ENCODE measurements at regions not wholly inside any gene's neighbourhood (a gene's known extent, or its start where the extent isn't known, plus 50 kb on each side); places are given as distances from the start of the nearest gene placed in this dataset.
"Not testable (repeated sequence)": the region's sequence is repeated elsewhere in the genome, so short reads cannot be mapped to it uniquely, and the experiment has no call there.

GRCh38 chr9:21598749-21599148 is 116.6 kb upstream of the IFNE start:
- DNase-seq (ENCODE audit: low spot score) = no peak

GRCh38 chr9:21605489-21605931 is 123.4 kb upstream of the IFNE start:
- DNase-seq (ENCODE audit: low spot score) = no peak

GRCh38 chr9:21607576-21607975 is 125.5 kb upstream of the IFNE start:
- no peak for DNase-seq (ENCODE audit: low spot score)

- no peak for DNase-seq (ENCODE audit: low spot score)
These were observed 126.1 kb upstream of the IFNE start for GRCh38 chr9:21608200-21608599.

- no peak for DNase-seq (ENCODE audit: low spot score)
These were observed 127.4 kb upstream of the IFNE start for GRCh38 chr9:21609506-21609905.

- no peak for DNase-seq (ENCODE audit: low spot score)
These were observed 129.8 kb upstream of the IFNE start for GRCh38 chr9:21611891-21612290.

- no peak for DNase-seq (ENCODE audit: low spot score)
These were observed 132.9 kb upstream of the IFNE start for GRCh38 chr9:21615018-21615417.

- DNase-seq (ENCODE audit: low spot score) = no peak
These were observed 133.3 kb upstream of the IFNE start for GRCh38 chr9:21615446-21615845.

- DNase-seq (ENCODE audit: low spot score) = no peak
These were observed 134.1 kb upstream of the IFNE start for GRCh38 chr9:21616082-21616778.

GRCh38 chr9:21624675-21625644 is 142.8 kb upstream of the IFNE start:
- DNase-seq (ENCODE audit: low spot score) = no peak

- no peak for DNase-seq (ENCODE audit: low spot score)
These were observed 144.4 kb upstream of the IFNE start for GRCh38 chr9:21626493-21626892.

GRCh38 chr9:21628954-21629353 is 146.8 kb upstream of the IFNE start:
- DNase-seq (ENCODE audit: low spot score) = not testable (repeated sequence)

GRCh38 chr9:21634951-21635350 is 152.8 kb upstream of the IFNE start:
- no peak for DNase-seq (ENCODE audit: low spot score)

GRCh38 chr9:21638104-21638503 is 156.0 kb upstream of the IFNE start:
- no peak for DNase-seq (ENCODE audit: low spot score)

- DNase-seq (ENCODE audit: low spot score) = no peak
These were observed 149.3 kb upstream of the MTAP start for GRCh38 chr9:21653091-21653490.

- no peak for DNase-seq (ENCODE audit: low spot score)
These were observed 148.8 kb upstream of the MTAP start for GRCh38 chr9:21653589-21653988.

GRCh38 chr9:21656776-21657674 is 145.4 kb upstream of the MTAP start:
- DNase-seq (ENCODE audit: low spot score) = no peak

GRCh38 chr9:21657966-21658667 is 144.3 kb upstream of the MTAP start:
- DNase-seq (ENCODE audit: low spot score) = no peak

GRCh38 chr9:21660976-21661375 is 141.5 kb upstream of the MTAP start:
- DNase-seq (ENCODE audit: low spot score) = no peak

- DNase-seq (ENCODE audit: low spot score) = no peak
These were observed 140.8 kb upstream of the MTAP start for GRCh38 chr9:21661626-21662025.

- DNase-seq (ENCODE audit: low spot score) = peak; percentile 8
These were observed 133.9 kb upstream of the MTAP start for GRCh38 chr9:21668516-21668915.

GRCh38 chr9:21669701-21670100 is 132.7 kb upstream of the MTAP start:
- DNase-seq (ENCODE audit: low spot score) = no peak

All from NAMALWA (cell line).